T47D (cell line): ENCODE measurements at regions not wholly inside any gene's neighbourhood (a gene's known extent, or its start where the extent isn't known, plus 50 kb on each side); places are given as distances from the start of the nearest gene placed in this dataset.

Experiments used
- DNase-seq, 2 experiments: peaks; one replicate each; pipeline versions ENCODE4 v3.0.0 to v3.0.0-alpha.2; 2011 to 2012; ENCODE audit warnings: low read depth in 1 of 2, low spot score in 1 of 2
- JUND ChIP-seq: IDR thresholded peaks from 2 replicates; pipeline ENCODE4 v1.6.1; 2012; ENCODE audit warnings: low read depth
- in situ Hi-C: cut with HindIII; loops from 2 replicates; pipeline ENCODE4 v1.10.0; 2016; ENCODE audit warnings: low sequenced_read_pairs, low pct_unique_long_range_greater_than_20kb

GRCh38 chr2:63673865-63674533 lies 85.2 kb downstream of the MDH1 start:
- DNase-seq: peak in 1 of 2 experiments; percentile 2
- TF ChIP-seq JUND: no peak
- in situ Hi-C loops: no loop called here

- in situ Hi-C loops: no loop called here
- DNase-seq: no peak
Measured at GRCh38 chr2:63675026-63675425, 86.3 kb downstream of the MDH1 start.

GRCh38 chr2:63676135-63676534 lies 87.4 kb downstream of the MDH1 start:
- DNase-seq: no peak
- in situ Hi-C loops: no loop called here

More at GRCh38 chr2:63675026-63675425, 86.3 kb downstream of the MDH1 start:
- no peak for TF ChIP-seq JUND

DNA sequence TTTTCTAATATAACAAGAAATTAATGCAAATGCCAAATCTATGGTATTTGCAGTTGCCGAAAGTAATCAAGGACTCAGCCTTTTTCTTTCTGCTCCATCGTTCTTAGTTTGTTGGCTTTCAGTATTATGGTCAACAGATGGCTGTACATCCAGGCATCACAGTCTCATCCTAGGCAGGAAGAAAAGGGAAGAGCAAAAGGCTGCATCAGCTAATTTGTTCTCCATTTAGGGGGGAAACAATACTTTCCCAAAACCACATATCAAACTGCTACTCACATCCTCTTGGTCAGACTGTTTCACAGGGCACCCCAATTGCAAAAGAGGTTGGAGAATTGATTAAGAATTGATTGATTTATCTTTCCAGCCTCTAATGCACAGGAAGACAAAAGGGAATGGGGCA lies 89.3 kb downstream of the MDH1 start:
- no peak for DNase-seq
- no peak for TF ChIP-seq JUND
- in situ Hi-C loops: no loop called here

More at GRCh38 chr2:63676135-63676534, 87.4 kb downstream of the MDH1 start:
- no peak for TF ChIP-seq JUND

- in situ Hi-C loops: no loop called here
- DNase-seq: no peak
- no peak for TF ChIP-seq JUND
Measured at GRCh38 chr2:63678551-63678950, 89.8 kb downstream of the MDH1 start.

DNA sequence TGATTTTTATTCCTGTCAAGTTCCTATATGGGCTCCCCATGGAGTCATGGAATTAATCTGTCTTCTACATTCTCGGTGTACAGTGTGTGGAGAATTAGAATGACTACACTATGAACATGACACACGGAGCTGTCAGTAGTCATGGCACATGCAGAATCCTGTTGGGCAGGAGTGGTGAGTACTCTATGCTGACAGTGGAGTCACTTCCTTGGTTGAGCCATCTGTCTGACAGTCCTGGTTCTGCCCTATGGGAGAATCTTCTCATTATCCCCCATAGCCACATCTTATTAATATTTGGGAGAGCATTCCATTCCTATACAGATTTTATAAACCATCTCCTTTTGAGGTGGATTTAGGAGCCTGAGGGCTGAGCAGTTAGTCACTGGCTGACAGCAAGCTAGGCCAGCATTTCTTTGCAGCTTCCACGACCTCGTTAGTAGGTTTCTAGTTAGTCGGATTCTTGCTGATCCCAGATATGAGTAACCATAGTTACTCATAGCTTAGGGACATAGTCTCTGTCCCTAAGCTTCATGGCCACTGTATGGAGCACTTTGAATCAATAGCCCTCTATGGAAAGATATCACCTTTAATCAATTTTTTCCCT lies 90.6 kb downstream of the MDH1 start:
- no peak for TF ChIP-seq JUND
- peak in 1 of 2 experiments; percentile 15 for DNase-seq
- in situ Hi-C loops: no loop called here

GRCh38 chr2:63680455-63680854 lies 91.7 kb downstream of the MDH1 start:
- in situ Hi-C loops: no loop called here
- TF ChIP-seq JUND: no peak
- no peak for DNase-seq

GRCh38 chr2:63681896-63682295 lies 93.1 kb downstream of the MDH1 start:
- no peak for TF ChIP-seq JUND
- DNase-seq: no peak
- in situ Hi-C loops: no loop called here

GRCh38 chr2:63692002-63692606 lies 103.3 kb downstream of the MDH1 start:
- in situ Hi-C loops: no loop called here
- peak in 1 of 2 experiments; percentile 55 for DNase-seq

DNA sequence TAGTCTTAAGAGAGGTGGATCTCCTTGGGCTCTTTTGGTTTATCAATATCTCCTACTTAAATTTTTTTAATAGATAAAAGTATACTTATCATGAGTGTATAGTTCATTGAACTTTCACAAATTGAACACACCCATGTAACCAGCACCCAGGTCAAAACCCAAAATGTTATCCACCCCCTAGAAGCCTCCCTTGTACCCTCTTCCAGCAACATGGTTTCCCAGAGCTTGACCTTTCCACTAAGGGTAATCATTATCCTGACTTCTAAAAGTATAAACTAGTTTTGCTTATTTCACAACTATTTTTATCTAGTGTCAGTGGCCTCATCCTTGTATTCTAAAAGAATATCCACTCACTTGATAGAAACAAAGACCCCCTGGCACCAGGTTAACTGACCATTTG lies 106.8 kb downstream of the MDH1 start:
- in situ Hi-C loops: no loop called here
- DNase-seq: no peak
- TF ChIP-seq JUND: no peak

More at GRCh38 chr2:63692002-63692606, 103.3 kb downstream of the MDH1 start:
- no peak for TF ChIP-seq JUND

DNA sequence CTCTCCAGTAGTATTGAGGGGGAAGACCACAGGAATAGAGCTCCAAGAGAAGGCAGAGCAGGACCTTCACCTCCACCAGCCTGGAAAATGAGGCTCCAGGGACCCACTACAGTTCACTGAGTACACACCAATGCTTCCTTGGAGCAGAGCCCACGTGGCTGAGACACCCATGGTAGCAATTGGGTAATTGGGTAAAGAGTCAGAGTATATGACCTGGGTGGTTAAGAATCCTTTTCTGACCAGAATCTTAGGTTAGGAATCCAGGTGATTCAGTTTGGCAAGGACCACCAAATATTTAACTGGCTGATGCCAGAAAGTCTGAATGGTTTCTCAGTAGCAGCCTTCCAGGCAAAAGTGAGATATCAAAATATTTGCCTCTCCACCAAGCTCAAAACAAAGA lies 107.7 kb downstream of the MDH1 start:
- in situ Hi-C loops: no loop called here
- DNase-seq: no peak
- no peak for TF ChIP-seq JUND

GRCh38 chr2:63697160-63697559 lies 108.4 kb downstream of the MDH1 start:
- in situ Hi-C loops: no loop called here
- TF ChIP-seq JUND: no peak
- DNase-seq: no peak
